Mesenchymal stem cell (in vitro differentiated cells and primary cell): ENCODE measurements at regions not wholly inside any gene's neighbourhood (a gene's known extent, or its start where the extent isn't known, plus 50 kb on each side); places are given as distances from the start of the nearest gene placed in this dataset.

Source experiments
- DNase-seq: peaks from one replicate; pipeline ENCODE4 v3.0.0-alpha.2; 2013
- H2AFZ ChIP-seq: one replicate; pipeline ENCODE4 v1.6.1; 2013; ENCODE audit warnings: low read depth, mild to moderate bottlenecking, control low read depth, inconsistent platforms, low read length, moderate library complexity
- H2AK5ac ChIP-seq: 2 replicates; pipeline ENCODE4 v1.6.1; 2013; ENCODE audit warnings: low read length, moderate library complexity, mild to moderate bottlenecking, inconsistent platforms; ENCODE audit not compliant: severe bottlenecking
- H2BK120ac ChIP-seq: one replicate; pipeline ENCODE4 v1.6.1; 2013; ENCODE audit warnings: low read depth, mild to moderate bottlenecking, inconsistent platforms, low read length, moderate library complexity
- H2BK12ac ChIP-seq, 2 experiments: one replicate each; pipeline ENCODE4 v1.6.1; 2013; ENCODE audit warnings: inconsistent platforms in 2 of 2, low read length in 2 of 2, mild to moderate bottlenecking in 2 of 2, moderate library complexity in 2 of 2, control low read depth in 1 of 2
- H2BK15ac ChIP-seq: one replicate; pipeline ENCODE4 v1.6.1; 2013; ENCODE audit warnings: mild to moderate bottlenecking, low read depth, inconsistent platforms; ENCODE audit not compliant: poor library complexity, severe bottlenecking
- H2BK5ac ChIP-seq: 2 replicates; pipeline ENCODE4 v1.6.1; 2013; ENCODE audit warnings: low read depth, mild to moderate bottlenecking, low read length, control low read depth, inconsistent platforms; ENCODE audit not compliant: poor library complexity, severe bottlenecking
- H3K14ac ChIP-seq, 2 experiments: one replicate each; pipeline ENCODE4 v1.6.1; 2013; ENCODE audit warnings: inconsistent platforms in 2 of 2, low read length in 2 of 2, control low read depth in 1 of 2, mild to moderate bottlenecking in 1 of 2, moderate library complexity in 1 of 2
- H3K18ac ChIP-seq, 2 experiments: one replicate each; pipeline ENCODE4 v1.6.1; 2013; ENCODE audit warnings: inconsistent platforms in 2 of 2, low read length in 2 of 2, control low read depth in 1 of 2, low read depth in 1 of 2, mild to moderate bottlenecking in 1 of 2
- H3K23ac ChIP-seq, 2 experiments: one replicate each; pipeline ENCODE4 v1.6.1; 2013; ENCODE audit warnings: inconsistent platforms in 2 of 2, low read length in 2 of 2, mild to moderate bottlenecking in 2 of 2, moderate library complexity in 2 of 2, control low read depth in 1 of 2
- H3K27ac ChIP-seq: 2 replicates; pipeline ENCODE4 v1.5.1; 2013; ENCODE audit warnings: mild to moderate bottlenecking, moderate library complexity, low read length, control low read depth, inconsistent platforms; ENCODE audit not compliant: poor library complexity, severe bottlenecking
- H3K27me3 ChIP-seq, 2 experiments: 2 replicates each; pipeline versions ENCODE4 v1.6.1 to v1.7.0; 2013; ENCODE audit warnings: low read length in 2 of 2, mild to moderate bottlenecking in 2 of 2, moderate library complexity in 2 of 2, control low read depth in 1 of 2, inconsistent platforms in 1 of 2; ENCODE audit not compliant: control insufficient read depth in 1 of 2, insufficient read depth in 1 of 2
- H3K36me3 ChIP-seq, 2 experiments: 2 replicates each; pipeline versions ENCODE4 v1.6.1 to v1.7.0; 2013; ENCODE audit warnings: low read length in 2 of 2, control low read depth in 1 of 2, inconsistent platforms in 1 of 2, low read depth in 1 of 2, mild to moderate bottlenecking in 1 of 2; ENCODE audit not compliant: insufficient read depth in 2 of 2, control insufficient read depth in 1 of 2
- H3K4ac ChIP-seq, 2 experiments: one replicate each; pipeline ENCODE4 v1.6.1; 2013; ENCODE audit warnings: inconsistent platforms in 2 of 2, low read length in 2 of 2, mild to moderate bottlenecking in 2 of 2, moderate library complexity in 2 of 2, control low read depth in 1 of 2, low read depth in 1 of 2
- H3K4me1 ChIP-seq: 2 replicates; pipeline ENCODE4 v1.6.1; 2013; ENCODE audit warnings: low read depth, low read length, control low read depth; ENCODE audit not compliant: control insufficient read depth, insufficient read depth
- H3K4me2 ChIP-seq: 2 replicates; pipeline ENCODE4 v1.6.1; 2013; ENCODE audit warnings: low read length, mild to moderate bottlenecking, inconsistent platforms; ENCODE audit not compliant: poor library complexity, severe bottlenecking
- H3K4me3 ChIP-seq, 2 experiments: 2 replicates each; pipeline versions ENCODE4 v1.5.1 to v1.7.0; 2013; ENCODE audit warnings: low read length in 2 of 2, mild to moderate bottlenecking in 2 of 2, control low read depth in 1 of 2, low read depth in 1 of 2; ENCODE audit not compliant: insufficient read depth in 1 of 2
- H3K79me1 ChIP-seq: replicated peaks from 2 replicates; pipeline ENCODE4 v1.6.1; 2013; ENCODE audit warnings: mild to moderate bottlenecking, control low read depth, low read length, inconsistent platforms; ENCODE audit not compliant: poor library complexity, severe bottlenecking
- H3K9ac ChIP-seq: 2 replicates; pipeline ENCODE4 v1.7.0; 2013; ENCODE audit warnings: mild to moderate bottlenecking, low read length, moderate library complexity
- H3K9me3 ChIP-seq: 2 replicates; pipeline ENCODE4 v1.7.0; 2013; ENCODE audit warnings: mild to moderate bottlenecking, low read length; ENCODE audit not compliant: control insufficient read depth
- H4K8ac ChIP-seq: one replicate; pipeline ENCODE4 v1.6.1; 2013; ENCODE audit warnings: inconsistent platforms, mild to moderate bottlenecking, low read length, moderate library complexity
- H4K91ac ChIP-seq: one replicate; pipeline ENCODE4 v1.6.1; 2013; ENCODE audit warnings: mild to moderate bottlenecking, low read length, inconsistent platforms
- WGBS: methylation state at CpG from one replicate; pipeline ENCODE4 v1.1.7; 2013; ENCODE audit warnings: mixed read lengths; 5-methylcytosine and 5-hydroxymethylcytosine counted together

DNA sequence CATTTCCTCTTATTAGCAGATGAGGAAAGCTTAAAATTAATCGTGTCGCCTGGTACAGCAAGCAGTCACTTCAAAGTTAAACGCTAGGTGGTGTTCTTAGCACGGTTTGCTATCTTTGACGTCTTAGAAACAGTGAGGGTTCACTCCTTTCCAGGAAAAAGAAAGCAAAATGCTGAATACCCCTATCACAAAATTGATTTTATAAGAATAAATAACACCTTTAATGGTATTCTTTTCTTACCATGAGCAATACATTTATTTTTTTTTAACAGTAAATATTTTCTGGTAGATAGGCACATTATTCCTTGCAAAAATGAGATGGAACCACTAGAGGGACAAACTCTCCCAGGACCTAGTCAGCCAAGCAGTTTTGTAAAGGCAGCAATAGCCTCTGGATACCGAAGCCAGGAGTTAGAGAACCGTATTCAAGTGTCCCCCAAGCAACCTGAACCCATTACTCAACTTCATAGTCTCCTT lies 153.9 kb downstream of the KDR start:
- Histone ChIP-seq H4K91ac (no peak overlapping the region), H3K4ac (no peak overlapping the region), H2AFZ (no peak overlapping the region), H3K36me3 (no peaks in the 10 kb centered on the region), H3K18ac (no peak overlapping the region), H3K79me1 (no peaks in the 10 kb centered on the region), H2BK5ac (no peak overlapping the region), H3K9ac (peak overlapping the region; percentile 33), H3K4me3 (no peak overlapping the region), H2BK12ac (no peak overlapping the region), H3K4me2 (no peak overlapping the region), H3K4me1 (no peaks in the 10 kb centered on the region), H3K23ac (no peak overlapping the region), H3K27me3 (peaks cover 15 to 32% of the 10 kb centered on the region in 2 experiments), H3K27ac (no peak overlapping the region), H2BK15ac (no peak overlapping the region), H2BK120ac (no peak overlapping the region), H4K8ac (no peak overlapping the region), H2AK5ac (no peak overlapping the region), H3K14ac (no peak overlapping the region), H3K9me3 (no peaks in the 10 kb centered on the region)
- peak; percentile 67 for DNase-seq
- WGBS, result 0% methylated on average over 6 of the region's 7 CpGs

DNA sequence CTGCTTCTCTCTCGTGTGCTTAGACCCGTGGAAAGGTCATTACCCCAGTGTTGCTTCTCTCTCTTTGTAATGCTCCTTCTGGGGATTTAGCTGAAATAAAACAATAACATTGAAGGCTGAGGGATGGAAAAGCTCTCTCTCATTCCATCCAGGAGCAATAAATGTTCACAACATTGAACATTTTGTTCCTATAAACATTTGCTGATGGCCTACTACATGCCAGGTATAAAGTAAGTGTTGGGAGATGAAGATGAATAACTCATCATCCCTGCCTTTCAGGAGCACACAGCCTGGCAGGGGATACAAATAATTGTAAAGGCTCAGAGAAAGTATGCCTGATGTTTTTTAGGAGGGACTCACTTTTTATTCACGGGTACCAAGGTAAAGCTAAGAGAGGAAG lies 158.1 kb downstream of the KDR start:
- H3K9me3 ChIP-seq, result no peaks in the 10 kb centered on the region
- no peak for DNase-seq
- H3K79me1 ChIP-seq, result no peaks in the 10 kb centered on the region
- H4K8ac ChIP-seq, result no peak overlapping the region
- no peak overlapping the region for H3K14ac ChIP-seq
- H3K23ac ChIP-seq, result no peak overlapping the region
- no peak overlapping the region for H3K18ac ChIP-seq
- no peak overlapping the region for H2AFZ ChIP-seq
- no peak overlapping the region for H2BK5ac ChIP-seq
- no peaks in the 10 kb centered on the region for H3K4me1 ChIP-seq
- H2AK5ac ChIP-seq, result no peak overlapping the region
- H3K4me2 ChIP-seq, result no peak overlapping the region
- no peak overlapping the region for H3K4ac ChIP-seq
- WGBS, result 94% methylated on average over 1 of the region's 3 CpGs
- peaks cover 25 to 52% of the 10 kb centered on the region in 2 experiments for H3K27me3 ChIP-seq
- H3K9ac ChIP-seq, result no peak overlapping the region
- no peak overlapping the region for H2BK120ac ChIP-seq
- no peak overlapping the region for H3K27ac ChIP-seq
- no peak overlapping the region for H3K4me3 ChIP-seq
- no peaks in the 10 kb centered on the region for H3K36me3 ChIP-seq
- H2BK15ac ChIP-seq, result no peak overlapping the region
- no peak overlapping the region for H4K91ac ChIP-seq
- no peak overlapping the region for H2BK12ac ChIP-seq

DNA sequence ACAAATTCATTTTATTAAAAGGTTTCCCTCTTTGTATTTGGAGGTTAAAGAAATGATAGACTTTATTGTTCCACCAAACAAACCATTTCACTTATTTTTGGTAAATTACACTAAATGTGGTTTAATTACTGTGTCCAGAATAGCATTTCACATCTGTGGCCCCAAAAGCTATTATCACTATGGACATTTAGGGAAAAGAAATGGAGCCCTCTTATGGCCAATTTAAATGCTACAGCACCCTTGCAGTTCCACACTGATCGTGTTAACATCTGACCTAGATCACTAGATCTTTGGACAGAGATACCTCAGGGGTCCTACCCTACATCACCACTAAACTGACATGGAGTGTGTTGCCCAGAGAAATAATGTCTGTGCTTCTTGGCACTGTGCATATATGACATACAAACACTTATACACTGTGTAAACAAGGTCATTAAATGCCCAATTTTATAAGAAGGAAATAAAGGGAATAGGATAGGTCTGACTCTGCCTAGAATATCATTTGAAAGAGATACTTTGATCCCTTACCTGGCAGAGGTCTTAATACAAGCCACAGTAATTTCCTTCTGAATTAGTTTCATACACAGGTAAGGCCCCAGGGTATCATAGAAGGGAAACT lies 163.9 kb downstream of the KDR start:
- no peak overlapping the region for H2BK15ac ChIP-seq
- 10% methylated on average over 1 of the region's 1 CpG for WGBS
- H2AFZ ChIP-seq, result no peak overlapping the region
- no peak overlapping the region for H3K4ac ChIP-seq
- no peak overlapping the region for H3K9ac ChIP-seq
- no peak overlapping the region for H3K14ac ChIP-seq
- DNase-seq, result peak; percentile 50
- no peaks in the 10 kb centered on the region for H3K36me3 ChIP-seq
- H3K27ac ChIP-seq, result no peak overlapping the region
- H3K79me1 ChIP-seq, result no peaks in the 10 kb centered on the region
- no peak overlapping the region for H3K4me2 ChIP-seq
- no peak overlapping the region for H2BK120ac ChIP-seq
- H3K4me3 ChIP-seq, result no peak overlapping the region
- no peaks in the 10 kb centered on the region for H3K9me3 ChIP-seq
- H3K4me1 ChIP-seq, result no peaks in the 10 kb centered on the region
- no peak overlapping the region for H3K23ac ChIP-seq
- no peak overlapping the region for H2AK5ac ChIP-seq
- no peak overlapping the region for H3K18ac ChIP-seq
- H4K91ac ChIP-seq, result no peak overlapping the region
- peaks cover 18 to 38% of the 10 kb centered on the region in 2 experiments for H3K27me3 ChIP-seq
- no peak overlapping the region for H2BK5ac ChIP-seq
- no peak overlapping the region for H4K8ac ChIP-seq
- no peak overlapping the region for H2BK12ac ChIP-seq

DNA sequence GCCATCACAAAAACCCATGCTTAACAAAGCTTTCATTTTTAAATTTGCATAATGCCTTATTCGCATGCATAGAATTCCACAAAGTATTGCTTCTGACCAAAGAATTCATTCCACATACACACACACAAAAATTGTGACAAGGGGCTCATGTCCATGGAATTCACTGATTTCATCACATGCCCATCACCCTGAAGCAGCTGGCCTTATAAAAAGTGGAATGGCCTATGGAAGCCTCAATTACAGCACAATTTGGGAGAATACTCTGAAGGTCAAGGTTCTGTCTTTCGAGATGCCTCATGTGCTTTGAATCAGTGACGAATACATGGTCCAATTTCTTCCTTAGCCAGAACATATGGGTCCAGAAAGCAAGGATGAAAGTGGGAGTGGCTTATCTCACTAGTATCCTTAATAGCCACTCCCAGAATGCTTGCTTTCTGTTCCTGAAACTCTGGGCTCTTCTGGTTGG lies 165.7 kb downstream of the KDR start:
- H2BK12ac ChIP-seq, result no peak overlapping the region

More for the DNA sequence above, 165.7 kb downstream of the KDR start:
- Histone ChIP-seq H3K18ac (no peak overlapping the region), H3K9ac (no peak overlapping the region), H2BK120ac (no peak overlapping the region), H3K27me3 (peaks cover 16 to 27% of the 10 kb centered on the region in 2 experiments), H3K9me3 (no peaks in the 10 kb centered on the region), H2BK15ac (peak overlapping the region; percentile 40), H3K4me2 (no peak overlapping the region), H4K91ac (no peak overlapping the region), H2BK5ac (no peak overlapping the region), H4K8ac (no peak overlapping the region), H3K36me3 (no peaks in the 10 kb centered on the region), H3K14ac (no peak overlapping the region), H2AFZ (no peak overlapping the region), H3K23ac (no peak overlapping the region), H2AK5ac (no peak overlapping the region), H3K27ac (no peak overlapping the region), H3K4ac (no peak overlapping the region), H3K79me1 (no peaks in the 10 kb centered on the region), H3K4me1 (no peaks in the 10 kb centered on the region), H3K4me3 (no peak overlapping the region)
- DNase-seq, result peak; percentile 52
- 82% methylated on average over 2 of the region's 3 CpGs for WGBS
